H54 (cell line): ENCODE measurements at regions not wholly inside any gene's neighbourhood (a gene's known extent, or its start where the extent isn't known, plus 50 kb on each side); places are given as distances from the start of the nearest gene placed in this dataset.

Experiments used
- DNase-seq: peaks from one replicate; pipeline ENCODE4 v3.0.0; 2011; ENCODE audit warnings: low spot score, mixed read lengths; ENCODE audit not compliant: insufficient read length
- FAIRE-seq: peaks from 3 replicates; lab custom pipeline; 2011; peaks lifted over from hg19 to GRCh38; lab: Jason Lieb, UNC
- POLR2A ChIP-seq: IDR thresholded peaks from 2 replicates; pipeline ENCODE4 v1.6.1; 2011; ENCODE audit warnings: low read depth, mild to moderate bottlenecking, low read length

DNA sequence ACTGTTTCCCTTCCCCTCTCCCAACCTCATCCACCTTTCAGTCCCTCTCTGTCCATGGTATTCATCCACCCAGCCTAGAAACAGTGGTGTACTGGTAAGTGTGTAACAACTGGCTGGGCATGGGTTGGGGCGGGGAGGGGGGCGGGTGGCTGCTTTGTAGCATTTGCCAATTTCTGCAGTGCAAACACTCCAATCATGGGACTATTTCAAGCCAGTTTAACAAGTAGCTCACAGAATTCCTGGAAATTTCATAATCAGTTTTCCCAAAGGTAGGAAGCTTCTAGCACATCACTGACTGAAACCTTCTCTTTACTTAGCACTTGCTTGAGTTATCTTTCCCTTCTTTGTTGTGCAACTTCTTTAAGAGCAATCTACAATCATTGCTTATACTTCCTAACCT lies 100.8 kb upstream of the WASF3 start:
- no peak for FAIRE-seq
- no peak for TF ChIP-seq POLR2A
- no peak for DNase-seq

DNA sequence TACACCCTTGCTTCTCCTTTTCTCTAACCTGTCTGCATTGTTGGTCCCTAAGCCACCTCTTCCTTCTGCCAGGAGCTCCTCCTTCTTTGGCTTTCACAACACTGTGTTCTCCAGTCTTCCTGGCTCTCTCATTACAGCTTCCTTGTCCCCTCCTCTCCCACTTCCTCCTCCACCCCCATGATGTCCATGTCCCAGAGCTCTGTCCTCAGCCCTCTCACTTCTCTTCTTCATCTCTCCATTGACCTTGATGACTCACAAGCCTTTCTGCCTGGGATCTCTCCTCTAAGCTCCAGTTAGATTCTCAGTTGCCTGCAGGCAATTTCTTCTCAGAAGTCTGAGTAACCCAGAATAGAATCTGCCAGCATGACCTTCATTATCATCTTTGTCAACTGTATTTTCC lies 100.3 kb upstream of the WASF3 start:
- DNase-seq, result no peak
- FAIRE-seq, result no peak

DNA sequence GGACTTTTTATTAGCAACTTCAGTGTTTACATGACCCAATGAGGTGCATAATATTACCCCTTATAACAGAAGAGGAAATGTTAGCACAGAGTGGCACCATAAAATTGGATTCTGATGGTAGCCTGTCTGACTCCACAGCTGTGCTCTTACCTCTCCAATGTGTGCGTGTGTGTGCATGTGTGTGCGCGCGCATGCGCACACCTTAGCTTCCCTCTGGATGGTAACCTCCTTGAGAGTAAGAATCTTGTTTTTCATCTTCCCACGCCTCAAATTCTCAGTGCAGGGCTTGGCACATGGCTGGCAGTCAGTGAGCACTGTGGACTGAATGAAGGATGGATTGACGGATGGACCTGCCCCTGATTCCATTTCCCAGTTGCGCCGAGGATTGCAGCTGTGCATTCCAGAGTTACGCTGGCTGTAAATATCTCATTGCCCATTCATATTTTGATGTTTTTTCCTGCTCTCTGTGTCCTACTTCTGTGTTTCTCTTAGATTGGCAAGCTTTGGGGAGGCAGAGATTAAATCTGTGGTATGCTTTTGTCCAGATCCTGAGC lies 99.2 kb upstream of the WASF3 start:
- TF ChIP-seq POLR2A, result no peak

More for the DNA sequence above, 100.3 kb upstream of the WASF3 start:
- TF ChIP-seq POLR2A, result no peak

DNA sequence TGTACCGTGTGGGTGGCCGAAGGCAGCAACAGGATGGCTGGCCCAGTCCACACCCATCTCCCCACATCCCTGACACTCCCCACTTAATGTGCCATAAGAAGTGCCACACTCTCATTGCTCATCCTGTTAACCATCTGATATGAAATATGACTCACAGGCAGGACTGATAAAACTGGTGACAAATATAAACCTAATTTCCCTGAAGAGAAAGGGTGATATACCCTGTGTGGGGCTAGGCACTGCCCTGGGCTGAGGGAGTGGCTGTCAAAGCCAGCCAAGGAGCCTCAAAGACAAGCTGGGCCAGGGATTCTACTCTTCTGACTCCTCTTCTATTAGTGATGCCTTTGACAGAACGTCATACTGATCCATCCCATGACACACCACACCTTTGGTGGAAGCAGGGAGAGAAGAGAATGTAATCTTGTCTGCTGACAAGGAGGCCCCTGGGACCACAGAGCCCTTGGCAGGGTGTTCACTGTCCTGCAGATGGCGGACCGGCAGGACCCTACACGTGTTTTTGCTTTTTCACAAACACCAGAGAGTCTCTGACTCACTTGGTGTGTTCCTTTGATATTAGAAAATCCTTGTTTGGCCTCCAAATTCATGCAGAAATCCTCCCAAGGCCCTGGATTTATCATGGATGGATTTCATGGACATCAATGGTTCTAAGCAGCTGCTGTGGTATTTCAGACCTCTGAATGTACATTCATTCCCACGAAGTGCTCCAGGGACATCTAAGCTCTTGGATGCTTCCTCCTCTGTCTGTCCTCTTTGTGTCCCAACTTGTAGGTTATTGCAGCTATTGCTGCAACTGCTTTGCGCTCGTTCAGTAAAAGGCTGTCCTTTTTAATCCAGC lies 98.0 kb upstream of the WASF3 start:
- TF ChIP-seq POLR2A, result no peak
- no peak for FAIRE-seq
- DNase-seq, result no peak

More for the DNA sequence above, 99.2 kb upstream of the WASF3 start:
- DNase-seq (no peak), FAIRE-seq (no peak)

DNA sequence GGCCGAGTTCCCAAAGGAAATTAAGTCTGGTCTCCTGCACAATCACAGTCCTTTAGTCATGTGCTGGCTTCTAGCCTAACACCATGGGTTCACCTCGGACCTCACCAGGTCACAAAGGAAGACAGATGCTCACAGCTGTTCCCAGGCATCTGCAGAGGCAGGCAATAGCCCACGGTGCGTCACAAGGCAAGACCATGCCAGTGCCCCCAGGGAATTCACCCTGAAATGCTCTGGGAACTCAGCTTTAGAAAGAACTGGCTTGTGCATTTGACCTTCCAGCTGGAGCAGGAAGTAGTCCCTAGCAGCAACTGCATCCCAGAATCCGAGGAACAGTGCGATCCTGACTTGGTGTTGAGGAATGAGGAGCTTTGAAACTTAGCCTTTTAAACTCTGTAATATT lies 96.8 kb upstream of the WASF3 start:
- DNase-seq, result no peak
- TF ChIP-seq POLR2A, result no peak
- no peak for FAIRE-seq

DNA sequence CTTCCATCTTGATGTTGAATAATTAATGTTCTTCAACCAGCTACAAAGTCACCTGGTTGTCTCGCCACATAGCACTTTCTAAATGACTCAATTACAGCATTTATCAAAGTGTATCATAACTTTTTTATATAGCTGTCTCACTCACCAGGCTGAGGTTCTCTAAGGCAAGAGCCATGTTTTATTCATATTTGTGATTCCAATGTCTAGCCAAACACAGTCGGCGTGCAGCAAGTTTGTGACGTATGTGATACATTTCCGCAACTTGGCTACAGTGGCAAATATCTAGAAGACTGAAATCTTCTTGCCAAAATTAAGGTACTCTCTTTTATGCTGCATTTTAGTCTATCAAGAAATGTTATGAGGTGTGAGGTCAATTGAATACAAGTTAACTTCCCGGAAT lies 94.2 kb upstream of the WASF3 start:
- FAIRE-seq, result no peak
- TF ChIP-seq POLR2A, result no peak
- no peak for DNase-seq

DNA sequence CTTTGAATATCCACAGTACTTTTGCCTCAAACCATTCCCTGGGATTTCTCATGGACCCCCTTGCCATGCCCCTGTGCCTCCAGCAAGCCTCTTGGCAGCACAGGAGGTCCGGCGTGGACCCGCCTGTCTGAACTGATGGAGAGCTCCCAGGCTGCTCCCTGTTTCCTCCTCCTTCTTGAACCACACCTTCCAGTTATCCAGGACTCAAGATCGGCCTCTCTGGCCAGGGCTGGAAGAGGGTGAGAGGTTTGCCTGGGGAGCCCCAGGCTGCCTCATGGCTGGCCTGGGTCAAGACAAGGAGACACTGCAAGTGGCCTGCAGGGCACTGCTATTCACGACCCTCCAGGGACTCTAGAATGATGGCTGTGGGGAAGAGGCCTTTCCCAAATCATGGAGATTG lies 93.6 kb upstream of the WASF3 start:
- TF ChIP-seq POLR2A, result no peak
- DNase-seq, result no peak
- no peak for FAIRE-seq

DNA sequence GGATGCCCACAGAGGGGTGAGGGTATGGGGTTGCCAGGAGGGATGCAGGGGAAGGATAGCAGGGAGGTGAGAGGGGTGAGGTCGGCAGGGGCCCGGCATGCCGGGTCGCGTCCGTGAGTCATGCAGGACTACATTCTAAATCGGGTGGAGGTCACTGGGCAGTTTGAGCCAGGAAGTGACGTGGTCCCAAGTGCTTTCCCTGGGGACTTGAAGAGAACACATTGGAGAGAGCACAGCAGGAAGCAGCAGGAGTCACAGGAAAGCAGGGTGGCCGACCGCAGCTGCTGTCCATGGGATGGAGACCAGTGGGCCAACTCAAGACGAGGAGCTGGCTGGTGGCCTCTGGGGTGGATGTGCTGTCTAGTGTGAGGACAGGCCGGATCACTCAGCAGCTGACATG lies 92.0 kb upstream of the WASF3 start:
- DNase-seq (no peak), FAIRE-seq (no peak)
- no peak for TF ChIP-seq POLR2A

DNA sequence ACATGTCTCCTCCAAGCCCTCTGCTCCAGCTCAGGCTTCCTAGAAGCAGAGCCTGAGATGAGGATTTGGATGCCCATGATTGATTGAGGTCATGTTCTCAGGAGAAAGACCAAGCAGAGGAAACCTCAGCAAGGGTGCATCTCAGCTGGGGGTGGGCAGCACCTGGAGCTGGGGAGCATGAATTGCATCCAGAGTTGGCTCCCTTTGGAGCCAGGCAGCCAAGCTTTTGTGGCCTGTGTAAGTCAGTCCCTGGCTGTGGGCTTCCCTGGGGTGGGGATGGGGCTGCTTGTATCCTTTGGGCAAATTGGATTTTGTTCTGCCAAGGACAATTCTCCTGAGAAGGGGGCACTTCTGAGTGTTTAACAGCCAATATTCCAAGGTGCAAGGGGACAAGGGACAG lies 91.5 kb upstream of the WASF3 start:
- DNase-seq, result no peak
- no peak for FAIRE-seq
- no peak for TF ChIP-seq POLR2A

DNA sequence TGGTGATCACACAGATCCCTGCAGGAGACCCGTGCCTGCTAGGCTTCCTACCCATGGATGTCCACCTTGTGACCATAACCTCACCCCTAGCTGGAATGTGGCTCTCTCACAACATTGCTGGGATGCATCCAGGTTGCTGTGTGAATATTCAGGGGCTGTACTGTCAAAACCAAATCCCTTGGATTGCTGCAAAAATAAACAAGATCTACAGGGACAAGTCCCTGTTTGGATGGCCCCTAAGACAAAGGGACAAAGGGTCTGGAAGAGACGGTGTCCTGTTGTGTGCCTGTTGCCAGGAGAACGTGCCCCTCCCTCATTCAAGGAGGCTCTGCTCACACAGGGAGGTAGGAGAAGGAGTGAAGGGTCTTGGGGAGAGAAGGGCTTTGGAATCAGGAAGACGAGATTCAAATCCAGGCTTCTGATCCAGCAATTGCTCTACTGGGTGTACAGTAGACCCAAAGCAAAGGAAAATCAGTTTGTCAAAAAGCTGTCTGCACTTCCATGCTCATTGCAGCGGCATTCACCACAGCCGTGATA lies 89.2 kb upstream of the WASF3 start:
- no peak for TF ChIP-seq POLR2A
- no peak for FAIRE-seq
- DNase-seq, result no peak

DNA sequence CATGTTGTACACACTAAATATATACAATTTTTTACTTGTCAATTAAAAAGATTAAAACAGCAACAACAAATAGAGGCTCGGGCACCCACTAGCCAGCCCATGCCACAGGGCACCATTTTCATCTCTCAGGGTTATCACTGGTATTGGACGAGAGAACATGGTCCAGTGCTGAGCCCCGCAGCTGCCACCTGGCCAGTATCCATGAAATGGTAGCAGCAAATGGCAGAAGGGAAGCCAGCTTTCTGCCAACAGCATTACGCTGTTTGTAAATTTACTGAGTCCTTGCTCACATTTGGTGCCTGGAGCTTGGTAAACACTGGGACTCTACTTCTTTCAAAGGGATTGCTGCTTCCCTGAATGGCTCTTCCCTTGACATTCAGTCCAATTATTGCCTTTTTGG lies 87.9 kb upstream of the WASF3 start:
- no peak for FAIRE-seq
- no peak for TF ChIP-seq POLR2A
- DNase-seq, result no peak

DNA sequence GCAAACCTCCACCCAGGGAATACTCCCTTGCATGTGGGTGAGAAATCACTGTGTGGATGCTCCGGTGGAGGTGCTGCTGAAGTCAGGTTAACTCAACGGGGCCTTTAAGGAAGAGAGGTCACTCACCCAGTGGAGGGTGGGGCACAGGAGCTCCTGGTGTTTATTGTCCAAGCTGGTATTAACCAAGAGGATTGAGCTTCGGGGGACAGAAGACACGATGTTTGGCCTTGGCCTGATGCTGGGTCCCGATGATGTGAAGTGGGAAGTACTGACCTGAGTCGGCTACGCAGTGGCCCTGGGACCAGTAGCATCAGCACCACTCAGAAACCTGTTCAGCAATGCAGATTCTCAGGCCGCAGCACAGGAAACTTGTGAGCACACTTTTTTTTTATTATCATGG lies 85.7 kb upstream of the WASF3 start:
- no peak for FAIRE-seq
- no peak for DNase-seq
- no peak for TF ChIP-seq POLR2A

DNA sequence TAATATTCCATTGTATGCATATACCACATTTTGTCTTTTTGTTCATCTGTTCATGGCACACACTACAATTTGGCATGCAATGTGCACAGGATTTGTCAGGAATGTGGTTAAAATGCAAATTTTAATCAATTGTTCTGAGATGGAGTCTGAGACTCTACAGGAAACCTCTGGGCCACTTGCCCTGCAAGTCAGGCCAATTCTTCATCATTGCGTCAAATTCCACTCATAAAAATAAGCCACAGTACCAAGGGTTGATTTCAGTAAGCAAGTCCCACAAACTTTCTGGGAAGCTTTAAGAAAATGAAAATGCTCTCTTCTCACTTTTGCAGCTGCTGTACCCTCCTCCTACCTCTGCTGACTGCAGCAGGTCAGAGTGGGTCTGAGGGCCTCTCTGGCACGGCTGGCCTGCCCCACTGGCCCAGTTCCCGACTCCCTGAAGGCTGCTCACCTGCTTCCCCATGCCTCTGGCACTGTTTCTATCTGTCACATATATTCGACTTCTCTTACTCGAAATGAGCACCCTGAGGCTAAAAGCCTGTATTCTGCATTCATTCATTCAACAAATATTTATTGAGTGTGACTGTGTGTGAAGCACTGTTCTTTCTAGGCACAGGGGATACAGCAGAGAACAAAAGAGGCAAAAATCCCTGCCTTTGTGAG lies 83.8 kb upstream of the WASF3 start:
- FAIRE-seq, result no peak
- DNase-seq, result no peak
- TF ChIP-seq POLR2A, result no peak

DNA sequence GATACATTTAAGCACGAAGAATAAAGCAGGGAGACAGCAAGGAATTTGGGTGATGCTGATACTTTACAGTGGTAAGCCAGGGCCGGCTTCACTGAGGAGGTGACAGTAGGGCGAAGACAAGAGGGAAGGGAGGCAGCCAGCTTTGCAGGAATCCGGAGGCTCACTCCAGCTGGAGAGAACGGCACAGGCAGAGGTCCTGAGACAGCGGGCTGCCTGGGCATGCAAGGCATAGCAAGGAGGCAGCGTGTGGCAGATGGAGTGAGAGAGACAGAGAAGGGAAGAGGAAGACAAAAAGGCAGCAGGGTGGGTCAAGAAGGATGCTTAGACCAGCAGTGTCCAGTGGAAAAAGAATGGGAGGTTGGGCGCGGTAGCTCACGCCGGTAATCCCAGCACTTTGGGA lies 83.2 kb upstream of the WASF3 start:
- DNase-seq (no peak), FAIRE-seq (no peak)
- TF ChIP-seq POLR2A, result no peak
